ENCODE measurements at regions not wholly inside any gene's neighbourhood (a gene's known extent, or its start where the extent isn't known, plus 50 kb on each side); places are given as distances from the start of the nearest gene placed in this dataset.

DNA sequence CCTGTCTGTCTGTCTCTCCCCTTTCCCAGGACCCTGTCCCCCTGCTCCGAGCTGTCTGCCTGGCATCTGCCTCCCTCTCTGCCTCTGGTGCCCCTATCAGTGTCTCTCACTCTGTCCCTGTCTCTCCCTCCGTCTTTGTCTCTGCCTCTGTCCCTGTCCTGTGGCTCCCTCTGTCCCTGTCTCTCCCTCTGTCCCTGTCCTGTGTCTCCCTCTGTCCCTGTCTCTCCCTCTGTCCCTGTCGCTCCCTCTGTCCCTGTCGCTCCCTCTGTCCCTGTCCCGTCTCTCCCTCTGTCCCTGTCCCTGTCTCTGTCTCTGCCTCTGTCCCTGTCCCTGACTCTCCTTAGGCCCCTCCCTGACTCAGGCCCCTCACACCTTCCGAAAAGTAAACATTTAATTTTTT is 75.0 kb upstream of the PAX2 start:
- peaks cover 61% of the 10 kb centered on the region for H3K27me3 Mint-ChIP-seq
- DNase-seq: no peak
- ChIA-PET CTCF (interaction anchor here (0.7 to 2.9 kb wide), 6 partner anchors 11 to 151 kb away, joined by 3 to 10 read pairs (median 5); no protein-coding TSS in a partner anchor), POLR2A (no interaction called here)
- H3K9me3 Mint-ChIP-seq (ENCODE audit: low read depth): no peaks in the 10 kb centered on the region
- H3K36me3 Mint-ChIP-seq (ENCODE audit: low read depth): no peaks in the 10 kb centered on the region
- no peak overlapping the region for H3K27ac Mint-ChIP-seq
- intact Hi-C loops (cut with DNase I, micrococcal nuclease): loop anchor here in 1 of 2 experiments (1.0 to 2.0 kb wide), 2 partner anchors 73 to 208 kb away; no protein-coding TSS in a partner anchor
- H3K4me1 Mint-ChIP-seq: peaks cover 3% of the 10 kb centered on the region
- H3K4me3 Mint-ChIP-seq: no peak overlapping the region
- ATAC-seq: no peak

DNA sequence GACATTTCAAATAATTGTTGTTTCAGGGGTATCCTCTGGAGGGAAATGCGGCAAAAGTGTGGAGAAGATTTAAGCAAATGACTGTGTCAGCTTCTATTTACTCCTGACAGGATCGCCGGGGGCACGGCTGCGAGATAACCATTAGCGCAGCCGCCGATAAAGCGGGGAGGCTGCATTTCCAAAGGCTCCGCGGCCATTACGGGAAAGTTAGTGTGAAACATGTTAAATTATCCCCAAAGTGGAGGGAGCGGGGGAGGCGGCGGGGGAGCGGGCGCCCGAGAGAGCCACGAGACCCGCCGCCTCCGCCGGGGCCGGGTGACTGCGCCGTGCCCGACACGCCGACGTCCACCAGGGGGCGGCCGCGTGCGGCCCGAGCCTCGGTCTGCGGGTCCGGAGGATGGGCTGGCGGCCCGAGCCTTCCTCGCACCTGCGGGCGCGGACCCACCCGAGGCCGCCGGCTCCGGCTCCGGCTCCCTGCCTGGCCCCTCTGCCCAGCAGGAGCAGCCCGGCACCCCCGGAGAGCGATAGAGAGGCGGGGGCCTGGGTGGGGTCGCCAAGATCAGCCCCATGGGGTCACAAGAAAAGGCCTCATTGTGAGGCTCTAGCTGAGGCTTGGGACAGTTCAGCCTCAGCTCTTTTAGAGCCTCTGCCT is 74.4 kb upstream of the PAX2 start:
- H3K9me3 Mint-ChIP-seq (ENCODE audit: low read depth): no peaks in the 10 kb centered on the region
- H3K36me3 Mint-ChIP-seq (ENCODE audit: low read depth): no peaks in the 10 kb centered on the region
- ATAC-seq (peak; percentile 95), DNase-seq (peak; percentile 81)
- no peak overlapping the region for H3K27ac Mint-ChIP-seq
- H3K4me1 Mint-ChIP-seq: peaks cover 3% of the 10 kb centered on the region
- intact Hi-C loops (cut with DNase I, micrococcal nuclease): loop anchor here (1.0 to 2.0 kb wide), 4 partner anchors 72 to 208 kb away; no protein-coding TSS in a partner anchor
- CTCF ChIA-PET: interaction anchor here (0.7 to 2.9 kb wide), 9 partner anchors 10 to 208 kb away, joined by 3 to 10 read pairs (median 5); no protein-coding TSS in a partner anchor
- H3K4me3 Mint-ChIP-seq: no peak overlapping the region
- POLR2A ChIA-PET: no interaction called here
- peaks cover 64% of the 10 kb centered on the region for H3K27me3 Mint-ChIP-seq

DNA sequence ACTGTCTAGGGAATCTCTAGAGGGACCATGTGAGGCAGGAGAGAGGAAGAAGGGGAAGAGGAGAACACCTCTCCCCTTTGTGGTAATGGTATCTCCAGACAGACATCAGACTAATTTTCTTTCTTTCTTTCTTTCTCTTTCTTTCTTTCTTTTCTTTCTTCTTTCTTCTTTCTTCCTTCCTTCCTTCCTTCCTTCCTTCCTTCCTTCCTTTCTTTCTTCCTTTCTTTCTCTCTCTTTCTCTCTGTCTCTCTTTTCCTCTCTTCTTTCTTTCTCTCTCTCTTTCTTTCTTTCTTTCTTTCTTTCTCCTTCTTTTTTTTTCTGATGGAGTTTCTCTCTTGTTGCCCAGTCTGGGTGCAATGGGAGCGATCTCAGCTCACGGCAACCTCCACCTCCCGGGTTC is 73.2 kb upstream of the PAX2 start:
- Mint-ChIP-seq H3K27me3 (peaks cover 67% of the 10 kb centered on the region), H3K4me1 (peaks cover 3% of the 10 kb centered on the region), H3K27ac (no peak overlapping the region), H3K36me3 (ENCODE audit: low read depth) (no peaks in the 10 kb centered on the region), H3K9me3 (ENCODE audit: low read depth) (no peaks in the 10 kb centered on the region), H3K4me3 (no peak overlapping the region)
- no peak for DNase-seq
- no peak for ATAC-seq
- ChIA-PET POLR2A (no interaction called here), CTCF (interaction anchor here (0.5 to 2.9 kb wide), 8 partner anchors 9 to 206 kb away, joined by 3 to 10 read pairs (median 4); no protein-coding TSS in a partner anchor)
- intact Hi-C loops (cut with DNase I, micrococcal nuclease): no loop called here

DNA sequence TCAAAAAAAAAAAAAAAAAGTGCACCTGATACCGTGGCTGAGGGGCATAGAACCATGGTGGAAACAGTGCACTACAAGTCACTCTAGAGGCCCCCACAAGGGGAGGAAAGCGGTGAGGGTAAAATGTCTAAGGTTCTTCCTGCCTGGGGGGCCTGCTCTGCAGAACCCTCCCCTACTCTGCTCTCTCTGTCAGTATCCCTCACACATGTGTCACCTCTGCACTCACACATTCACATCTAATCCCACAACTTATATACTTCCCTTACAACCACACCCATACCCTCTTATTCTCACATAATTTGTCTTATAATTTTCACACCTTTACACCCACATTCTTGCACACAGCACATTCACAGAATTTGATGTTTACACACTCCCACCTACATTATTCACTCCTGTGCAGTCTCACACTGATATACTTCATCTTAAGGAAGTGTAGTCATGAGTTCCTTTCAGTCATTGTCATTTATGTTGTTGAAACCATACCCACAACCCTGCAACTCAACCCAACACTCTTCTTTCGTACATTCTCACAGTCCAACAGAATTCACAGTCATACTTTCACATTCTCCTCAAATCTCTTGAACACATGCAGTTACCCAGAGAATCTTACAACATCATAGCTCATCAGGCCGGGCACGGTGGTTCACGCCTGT is 68.0 kb upstream of the PAX2 start:
- Mint-ChIP-seq H3K9me3 (ENCODE audit: low read depth) (no peaks in the 10 kb centered on the region), H3K4me3 (no peak overlapping the region), H3K27ac (no peak overlapping the region), H3K36me3 (ENCODE audit: low read depth) (no peaks in the 10 kb centered on the region), H3K27me3 (peaks cover 48% of the 10 kb centered on the region), H3K4me1 (peaks cover 4% of the 10 kb centered on the region)
- CTCF ChIA-PET: interaction anchor here (0.5 to 1.2 kb wide), 3 partner anchors 64 to 112 kb away, joined by 4 read pairs; no protein-coding TSS in a partner anchor
- intact Hi-C loops (cut with DNase I, micrococcal nuclease): no loop called here
- DNase-seq: no peak
- peak; percentile 87 for ATAC-seq
- POLR2A ChIA-PET: no interaction called here

DNA sequence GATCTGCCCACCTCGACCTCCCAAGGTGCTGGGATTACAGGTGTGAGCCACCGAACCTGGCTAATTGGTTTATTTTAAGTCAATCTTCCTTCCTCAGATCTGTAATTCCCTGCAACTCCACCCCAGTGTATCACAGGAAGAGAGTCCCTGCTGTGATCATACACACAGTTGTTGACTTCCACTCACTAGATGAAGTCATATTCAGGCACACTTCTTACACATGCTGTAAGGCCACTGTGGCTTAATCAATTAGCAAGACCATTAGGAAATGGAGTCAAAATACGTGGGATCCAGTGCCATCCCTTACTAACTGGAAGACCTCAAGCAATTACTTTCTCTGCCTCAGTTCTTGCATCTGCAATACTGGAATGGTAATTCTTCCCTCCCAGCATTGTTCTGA is 66.1 kb upstream of the PAX2 start:
- no peak overlapping the region for H3K27ac Mint-ChIP-seq
- no peak for ATAC-seq
- ChIA-PET POLR2A (no interaction called here), CTCF (interaction anchor here (0.6 to 1.3 kb wide), 2 partner anchors 117 to 535 kb away, joined by 3 to 5 read pairs; no protein-coding TSS in a partner anchor)
- intact Hi-C loops (cut with DNase I, micrococcal nuclease): no loop called here
- peaks cover 50% of the 10 kb centered on the region for H3K27me3 Mint-ChIP-seq
- H3K4me1 Mint-ChIP-seq: peaks cover 5% of the 10 kb centered on the region
- H3K36me3 Mint-ChIP-seq (ENCODE audit: low read depth): no peaks in the 10 kb centered on the region
- no peak for DNase-seq
- no peak overlapping the region for H3K4me3 Mint-ChIP-seq
- H3K9me3 Mint-ChIP-seq (ENCODE audit: low read depth): no peaks in the 10 kb centered on the region

DNA sequence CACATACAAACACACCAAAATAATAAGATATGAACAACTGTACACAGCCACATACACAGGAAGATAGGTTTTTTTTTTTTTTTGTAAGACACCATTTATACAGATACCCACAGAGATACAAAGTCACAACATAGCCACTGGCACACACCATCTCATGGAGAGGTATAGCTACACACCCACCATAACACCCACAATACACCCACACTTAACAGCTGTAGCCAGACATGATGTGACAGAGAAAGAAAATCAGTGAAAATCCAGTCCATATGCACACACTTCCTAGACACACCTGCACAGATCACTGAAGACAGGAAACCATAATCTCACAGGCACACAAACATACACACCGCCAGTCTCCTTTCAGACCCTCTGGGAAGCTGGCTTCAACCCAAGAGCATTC is 62.4 kb upstream of the PAX2 start:
- H3K36me3 Mint-ChIP-seq (ENCODE audit: low read depth): no peaks in the 10 kb centered on the region
- ChIA-PET POLR2A (no interaction called here), CTCF (interaction anchor here (0.6 to 1.7 kb wide), 2 partner anchors 24 to 196 kb away, joined by 3 to 4 read pairs; no protein-coding TSS in a partner anchor)
- no peak overlapping the region for H3K27ac Mint-ChIP-seq
- ATAC-seq (no peak), DNase-seq (no peak)
- intact Hi-C loops (cut with DNase I, micrococcal nuclease): no loop called here
- no peaks in the 10 kb centered on the region for H3K9me3 Mint-ChIP-seq (ENCODE audit: low read depth)
- H3K4me1 Mint-ChIP-seq: peaks cover 1% of the 10 kb centered on the region
- no peak overlapping the region for H3K4me3 Mint-ChIP-seq
- peaks cover 70% of the 10 kb centered on the region for H3K27me3 Mint-ChIP-seq

DNA sequence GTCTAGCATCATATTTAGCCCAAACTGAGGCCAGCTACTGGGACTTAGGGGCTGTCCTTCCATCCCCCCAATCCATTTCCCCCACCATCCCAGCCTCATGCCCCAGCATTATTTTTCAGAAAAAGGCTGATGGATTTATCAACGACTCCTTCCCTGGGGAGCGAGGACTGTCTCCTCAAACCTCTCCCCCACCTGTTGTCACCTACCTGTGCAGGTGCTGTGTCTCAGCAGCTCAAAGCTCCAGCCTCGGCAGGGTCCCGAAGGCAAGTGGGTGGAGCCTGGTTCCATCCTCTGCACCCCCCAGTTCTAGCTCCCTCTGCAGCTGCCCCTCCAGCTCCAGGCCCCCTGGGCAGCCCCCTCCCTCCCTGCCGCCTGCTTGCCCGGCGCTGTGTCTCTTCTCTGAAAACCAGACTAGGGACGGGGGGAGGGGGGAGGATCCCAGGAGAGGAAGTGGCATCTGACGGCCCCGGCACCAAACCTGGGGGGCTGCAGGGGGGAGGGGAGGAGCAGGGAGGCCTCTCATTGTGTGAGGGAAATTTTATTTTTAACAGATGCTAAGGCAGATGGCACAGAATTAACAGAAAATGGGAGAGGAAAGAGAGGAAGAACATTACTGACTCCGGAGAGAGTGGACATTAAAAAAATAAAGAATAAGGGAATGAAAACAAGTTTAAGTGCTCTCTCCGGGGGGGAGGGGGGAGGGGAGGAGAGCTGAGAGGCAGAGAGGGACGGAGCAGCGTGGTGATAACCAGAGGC is 61.7 kb upstream of the PAX2 start:
- H3K27ac Mint-ChIP-seq: no peak overlapping the region
- DNase-seq: no peak
- ATAC-seq: no peak
- POLR2A ChIA-PET: no interaction called here
- no peaks in the 10 kb centered on the region for H3K36me3 Mint-ChIP-seq (ENCODE audit: low read depth)
- CTCF ChIA-PET: no interaction called here
- intact Hi-C loops (cut with DNase I, micrococcal nuclease): no loop called here
- H3K27me3 Mint-ChIP-seq: peaks cover 73% of the 10 kb centered on the region
- no peaks in the 10 kb centered on the region for H3K9me3 Mint-ChIP-seq (ENCODE audit: low read depth)
- peaks cover 1% of the 10 kb centered on the region for H3K4me1 Mint-ChIP-seq
- H3K4me3 Mint-ChIP-seq: no peak overlapping the region

DNA sequence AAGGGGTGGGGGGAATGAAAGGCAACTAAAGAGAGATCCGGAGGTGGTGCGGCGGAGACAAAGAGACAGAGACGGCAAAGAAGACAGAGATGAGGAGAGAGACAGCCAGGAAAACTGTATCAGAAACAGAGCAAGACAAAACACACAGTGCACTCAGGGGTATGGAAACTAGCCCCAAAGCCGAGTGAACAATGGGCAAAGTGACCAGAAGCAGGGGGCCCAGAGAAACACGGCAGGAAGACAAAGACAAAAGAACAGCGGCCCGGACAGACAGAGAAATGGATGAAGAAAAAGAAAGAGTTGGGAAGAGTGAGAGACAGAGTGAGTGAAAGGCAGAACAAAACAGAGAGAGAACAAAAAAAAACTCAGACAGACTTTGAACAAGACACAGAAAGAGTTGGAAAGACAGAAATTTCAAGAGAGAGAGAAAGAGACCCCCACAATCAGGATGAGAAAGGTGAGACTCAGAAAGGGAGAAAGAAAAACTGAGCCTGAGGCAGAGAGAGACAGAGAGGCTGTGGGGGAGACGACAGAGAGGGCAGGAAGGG is 60.6 kb upstream of the PAX2 start:
- Mint-ChIP-seq H3K36me3 (ENCODE audit: low read depth) (no peaks in the 10 kb centered on the region), H3K4me3 (no peak overlapping the region), H3K27me3 (peaks cover 73% of the 10 kb centered on the region), H3K9me3 (ENCODE audit: low read depth) (no peaks in the 10 kb centered on the region), H3K4me1 (peaks cover 1% of the 10 kb centered on the region), H3K27ac (no peak overlapping the region)
- POLR2A ChIA-PET: no interaction called here
- intact Hi-C loops (cut with DNase I, micrococcal nuclease): no loop called here
- no peak for DNase-seq
- CTCF ChIA-PET: no interaction called here
- ATAC-seq: no peak

DNA sequence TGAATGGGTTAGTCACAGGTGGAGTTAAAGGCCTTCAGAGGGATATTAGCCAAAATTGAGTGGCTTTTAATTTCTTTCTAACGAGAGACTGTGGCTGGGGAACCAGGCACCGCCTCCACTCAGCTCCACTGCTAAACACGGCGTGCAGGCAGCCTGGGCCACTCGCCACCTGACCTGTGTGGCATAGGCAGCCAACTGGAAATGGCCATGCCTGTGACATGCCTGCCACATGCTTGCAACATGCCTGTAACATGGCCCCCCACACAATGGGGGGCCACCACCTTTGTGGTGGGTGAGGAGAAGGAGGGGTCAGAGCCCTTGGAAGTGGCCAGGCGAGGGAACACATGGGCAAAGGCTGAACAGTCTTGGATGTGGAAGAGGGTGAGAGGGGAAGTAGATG is 60.1 kb upstream of the PAX2 start:
- Mint-ChIP-seq H3K27me3 (peaks cover 73% of the 10 kb centered on the region), H3K36me3 (ENCODE audit: low read depth) (no peaks in the 10 kb centered on the region), H3K4me3 (no peak overlapping the region), H3K9me3 (ENCODE audit: low read depth) (no peaks in the 10 kb centered on the region), H3K4me1 (peaks cover 1% of the 10 kb centered on the region), H3K27ac (no peak overlapping the region)
- ATAC-seq: no peak
- ChIA-PET POLR2A (no interaction called here), CTCF (interaction anchor here (1.1 kb wide), 1 partner anchor 15 kb away, joined by 3 read pairs; no protein-coding TSS in a partner anchor)
- DNase-seq: no peak
- intact Hi-C loops (cut with DNase I, micrococcal nuclease): no loop called here

DNA sequence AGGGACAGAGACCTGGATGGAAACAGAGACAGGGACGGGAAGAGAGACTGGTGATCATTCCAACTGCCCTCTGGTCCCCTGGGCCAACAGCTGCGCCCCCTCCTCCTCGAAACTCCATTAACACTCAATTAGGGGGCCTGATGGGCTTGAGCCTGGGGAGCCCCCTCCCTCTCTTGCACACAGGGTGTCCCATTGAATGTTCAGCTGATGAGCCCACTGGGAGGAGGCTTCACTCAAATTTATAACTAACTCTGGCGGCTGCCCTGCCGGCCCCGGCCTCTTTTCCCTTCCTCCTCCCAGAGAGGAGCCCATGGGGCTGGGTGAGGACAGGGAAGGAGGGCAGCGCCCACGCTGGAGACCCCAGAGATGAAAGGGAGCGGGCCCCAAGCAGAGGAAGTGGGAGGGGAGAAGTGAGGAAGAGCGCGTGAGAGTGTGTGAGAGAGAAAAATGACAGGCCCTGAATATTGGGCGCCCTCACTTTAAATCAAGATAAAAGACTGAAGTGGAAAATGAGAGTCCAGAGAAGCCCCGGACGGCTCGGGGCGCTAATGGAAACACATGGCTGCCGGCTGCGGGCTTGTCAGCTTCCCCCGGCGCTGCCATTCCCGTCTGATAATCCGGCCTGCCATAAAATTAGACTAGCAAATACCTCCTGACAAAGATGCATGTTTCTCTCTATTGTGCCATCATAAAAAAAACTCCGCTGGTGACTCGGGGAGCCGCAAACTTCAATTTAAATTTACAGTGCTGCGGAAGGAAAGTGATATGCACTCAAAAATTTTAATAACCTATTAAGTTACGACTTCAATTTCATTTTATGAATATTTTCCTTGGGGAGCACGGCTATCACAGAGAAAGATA is 58.0 kb upstream of the PAX2 start:
- CTCF ChIA-PET: no interaction called here
- DNase-seq (no peak), ATAC-seq (no peak)
- Mint-ChIP-seq H3K27me3 (peaks cover 78% of the 10 kb centered on the region), H3K4me3 (no peak overlapping the region), H3K36me3 (ENCODE audit: low read depth) (no peaks in the 10 kb centered on the region), H3K4me1 (peaks cover 1% of the 10 kb centered on the region), H3K27ac (no peak overlapping the region), H3K9me3 (ENCODE audit: low read depth) (no peaks in the 10 kb centered on the region)
- POLR2A ChIA-PET: interaction anchor here (0.6 kb wide), 1 partner anchor 549 kb away, joined by 5 read pairs; no protein-coding TSS in a partner anchor
- intact Hi-C loops (cut with DNase I, micrococcal nuclease): no loop called here

DNA sequence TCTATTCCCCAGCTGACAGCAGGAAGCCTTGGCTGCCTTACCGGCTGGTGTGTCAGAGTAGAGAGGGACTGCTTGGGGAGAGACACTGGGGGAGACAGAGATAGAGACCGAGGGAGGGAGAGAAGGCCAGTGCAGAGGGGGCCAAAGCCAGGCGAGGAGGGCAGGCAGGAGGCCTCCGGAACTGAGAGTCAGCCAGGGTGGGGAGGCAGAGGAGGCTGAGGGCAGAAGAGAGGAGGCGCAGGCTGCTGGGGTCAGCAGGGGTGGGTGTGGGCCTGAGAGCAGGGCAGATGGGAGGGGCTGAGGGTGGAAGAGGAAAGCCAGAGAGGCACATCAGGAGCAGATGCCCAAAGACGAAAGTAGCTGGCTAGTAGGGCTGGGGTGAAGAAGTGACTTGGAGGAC is 57.2 kb upstream of the PAX2 start:
- H3K9me3 Mint-ChIP-seq (ENCODE audit: low read depth): no peaks in the 10 kb centered on the region
- peaks cover 70% of the 10 kb centered on the region for H3K27me3 Mint-ChIP-seq
- intact Hi-C loops (cut with DNase I, micrococcal nuclease): no loop called here
- H3K36me3 Mint-ChIP-seq (ENCODE audit: low read depth): no peaks in the 10 kb centered on the region
- no peak overlapping the region for H3K27ac Mint-ChIP-seq
- POLR2A ChIA-PET: no interaction called here
- H3K4me1 Mint-ChIP-seq: no peaks in the 10 kb centered on the region
- ATAC-seq (no peak), DNase-seq (no peak)
- no peak overlapping the region for H3K4me3 Mint-ChIP-seq
- CTCF ChIA-PET: no interaction called here

Measured in activated CD4-positive, alpha-beta T cell treated with anti-CD3 and anti-CD28 coated beads for 36 hours (primary cell).